GM23248 (cell line): ENCODE measurements at regions not wholly inside any gene's neighbourhood (a gene's known extent, or its start where the extent isn't known, plus 50 kb on each side); places are given as distances from the start of the nearest gene placed in this dataset.

Experiments used
- DNase-seq: peaks from one replicate; pipeline ENCODE4 v3.0.0-alpha.2; 2015
- H2AFZ ChIP-seq: fragments of 200-600 bp; sonication (generic); 2 replicates; pipeline ENCODE4 v1.6.1; 2016; ENCODE audit warnings: antibody characterized with exemption
- H3F3A ChIP-seq: fragments of 200-600 bp; sonication (generic); 2 replicates; pipeline ENCODE4 v1.6.1; 2016; ENCODE audit warnings: mild to moderate bottlenecking, antibody characterized with exemption, mixed run types; ENCODE audit not compliant: insufficient read depth
- H3K27ac ChIP-seq: fragments of 200-600 bp; sonication (generic); 2 replicates; pipeline ENCODE4 v1.5.1; 2016; ENCODE audit warnings: mild to moderate bottlenecking
- H3K27me3 ChIP-seq: fragments of 200-600 bp; sonication (generic); replicated peaks from 2 replicates; pipeline ENCODE4 v1.6.1; 2016; ENCODE audit warnings: mild to moderate bottlenecking; ENCODE audit not compliant: insufficient read depth
- H3K36me3 ChIP-seq: fragments of 200-600 bp; sonication (generic); 2 replicates; pipeline ENCODE4 v1.6.1; 2016; ENCODE audit warnings: low read depth, mild to moderate bottlenecking
- H3K4me1 ChIP-seq: fragments of 200-600 bp; sonication (generic); 2 replicates; pipeline ENCODE4 v1.6.1; 2016; ENCODE audit warnings: mild to moderate bottlenecking; ENCODE audit not compliant: insufficient read depth
- H3K4me2 ChIP-seq: fragments of 200-600 bp; sonication (generic); one replicate; pipeline ENCODE4 v1.6.1; 2016; ENCODE audit warnings: mild to moderate bottlenecking; ENCODE audit not compliant: unreplicated experiment
- H3K4me3 ChIP-seq: fragments of 200-600 bp; sonication (generic); 2 replicates; pipeline ENCODE4 v1.5.1; 2016; ENCODE audit warnings: mild to moderate bottlenecking
- H3K79me2 ChIP-seq: fragments of 200-600 bp; sonication (generic); 2 replicates; pipeline ENCODE4 v1.6.1; 2016; ENCODE audit warnings: mild to moderate bottlenecking; ENCODE audit not compliant: insufficient read depth
- H3K9ac ChIP-seq: fragments of 200-600 bp; sonication (generic); 2 replicates; pipeline ENCODE4 v1.6.1; 2016; ENCODE audit warnings: mild to moderate bottlenecking
- H3K9me2 ChIP-seq: fragments of 200-600 bp; sonication (generic); 2 replicates; pipeline ENCODE4 v1.6.1; 2016; ENCODE audit warnings: mixed run types, mild to moderate bottlenecking, moderate library complexity; ENCODE audit not compliant: insufficient read depth
- H3K9me3 ChIP-seq: fragments of 200-600 bp; sonication (generic); one replicate; pipeline ENCODE4 v1.6.1; 2017; ENCODE audit warnings: low read depth
- H4K20me1 ChIP-seq: fragments of 200-600 bp; sonication (generic); 2 replicates; pipeline ENCODE4 v1.6.0; 2016; ENCODE audit not compliant: insufficient read depth
- EZH2 ChIP-seq: fragments of 200-600 bp; sonication (generic); IDR thresholded peaks from 2 replicates; pipeline ENCODE4 v1.6.1; 2018; ENCODE audit warnings: antibody characterized with exemption, mild to moderate bottlenecking; ENCODE audit not compliant: insufficient read depth, poor library complexity, severe bottlenecking
- EZH2phosphoT487 ChIP-seq: fragments of 200-600 bp; sonication (generic); IDR thresholded peaks from 2 replicates; pipeline ENCODE4 v1.6.1; 2018; ENCODE audit warnings: antibody characterized with exemption, moderate library complexity, mild to moderate bottlenecking, low read depth; ENCODE audit not compliant: insufficient read depth
- WGBS, 2 experiments: methylation state at CpG; one replicate each; pipeline ENCODE4 v1.1.6; 2015 to 2017; ENCODE audit warnings: low lambda C conversion rate in 2 of 2, low coverage in 1 of 2; ENCODE audit errors: missing lambda C conversion rate in 2 of 2; 5-methylcytosine and 5-hydroxymethylcytosine counted together
- in situ Hi-C: fragments of 300-500 bp; cut with MboI; formaldehyde crosslinking; loops from 2 replicates; pipeline ENCODE4 v1.15.0; 2020

DNA sequence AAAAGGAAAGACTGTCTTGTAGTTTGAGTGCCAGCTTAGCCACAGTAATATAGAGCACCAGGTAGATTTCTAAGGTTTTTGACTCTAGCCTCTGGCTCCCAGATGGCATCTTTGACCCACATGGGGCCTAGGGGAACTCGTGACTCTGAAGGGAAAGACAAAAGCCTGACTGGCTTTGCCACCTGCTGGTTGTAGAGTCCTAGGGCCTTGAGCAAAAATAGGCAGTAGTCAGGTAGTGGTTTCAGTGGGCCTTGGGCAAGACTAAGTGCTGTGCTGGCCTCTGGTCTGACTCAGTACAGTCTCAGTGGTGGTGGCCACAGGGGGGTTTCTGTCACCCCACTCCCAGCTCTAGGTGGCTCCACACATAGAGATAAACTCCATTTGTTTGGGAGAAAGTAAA is 349.4 kb downstream of the FAM181B start:
- H3K4me1 ChIP-seq: no peaks in the 10 kb centered on the region
- WGBS, 2 experiments: 0% methylated on average over 1 of the region's 1 CpG
- no peaks in the 10 kb centered on the region for H4K20me1 ChIP-seq
- TF ChIP-seq EZH2phosphoT487 (no peak), EZH2 (no peak)
- in situ Hi-C loops: no loop called here
- H3K4me2 ChIP-seq: no peak overlapping the region
- DNase-seq: no peak
- no peak overlapping the region for H3K27ac ChIP-seq
- no peak overlapping the region for H2AFZ ChIP-seq
- H3K36me3 ChIP-seq: no peaks in the 10 kb centered on the region
- no peaks in the 10 kb centered on the region for H3F3A ChIP-seq
- no peaks in the 10 kb centered on the region for H3K79me2 ChIP-seq
- no peaks in the 10 kb centered on the region for H3K9me3 ChIP-seq
- H3K27me3 ChIP-seq: no peaks in the 10 kb centered on the region
- no peaks in the 10 kb centered on the region for H3K9me2 ChIP-seq
- no peak overlapping the region for H3K9ac ChIP-seq
- H3K4me3 ChIP-seq: no peak overlapping the region

DNA sequence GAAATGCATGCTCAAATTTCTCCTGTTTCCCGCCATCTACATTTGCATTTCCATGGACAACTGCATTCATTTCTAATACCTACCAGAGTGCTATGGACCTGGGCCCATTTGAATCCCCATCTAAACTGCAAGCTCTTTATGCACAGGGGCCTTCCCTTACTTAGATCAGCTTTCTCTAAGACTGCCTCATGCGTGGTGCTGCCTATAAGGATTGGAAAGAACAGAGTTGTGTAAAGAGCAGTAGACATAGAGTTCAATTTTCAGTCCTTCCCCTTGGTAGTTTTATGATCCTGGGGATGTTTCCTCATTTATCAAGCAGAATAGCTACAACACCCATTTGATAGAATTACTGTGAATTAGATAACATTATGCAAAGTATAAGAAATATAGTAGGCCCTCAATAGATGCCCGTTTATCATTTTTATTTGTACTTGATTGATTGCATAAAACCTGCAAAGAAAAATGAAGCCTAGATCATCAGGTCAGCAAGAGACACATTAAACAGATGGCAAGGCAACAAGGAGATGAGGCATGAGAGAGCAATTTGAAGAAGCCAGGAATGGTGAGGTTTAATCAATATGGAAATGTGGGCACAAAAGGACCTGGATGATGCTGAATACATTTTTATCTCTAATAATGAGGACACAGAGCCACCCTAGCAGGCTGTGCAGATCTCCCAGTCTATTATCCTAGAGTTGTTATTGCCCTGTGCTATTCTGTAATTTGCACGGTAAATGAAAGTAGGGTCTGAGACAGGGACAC is 359.7 kb downstream of the FAM181B start:
- WGBS, 2 experiments: 39 to 45% methylated on average over 4 of the region's 4 CpGs
- Histone ChIP-seq H3K9ac (no peak overlapping the region), H3K79me2 (no peaks in the 10 kb centered on the region), H2AFZ (no peak overlapping the region), H3K4me3 (no peak overlapping the region), H4K20me1 (no peaks in the 10 kb centered on the region), H3F3A (no peaks in the 10 kb centered on the region), H3K9me2 (no peaks in the 10 kb centered on the region), H3K36me3 (no peaks in the 10 kb centered on the region), H3K4me2 (no peak overlapping the region), H3K4me1 (no peaks in the 10 kb centered on the region), H3K9me3 (no peaks in the 10 kb centered on the region), H3K27ac (no peak overlapping the region), H3K27me3 (no peaks in the 10 kb centered on the region)
- in situ Hi-C loops: no loop called here
- DNase-seq: no peak
- TF ChIP-seq EZH2phosphoT487: no peak
- TF ChIP-seq EZH2: no peak

DNA sequence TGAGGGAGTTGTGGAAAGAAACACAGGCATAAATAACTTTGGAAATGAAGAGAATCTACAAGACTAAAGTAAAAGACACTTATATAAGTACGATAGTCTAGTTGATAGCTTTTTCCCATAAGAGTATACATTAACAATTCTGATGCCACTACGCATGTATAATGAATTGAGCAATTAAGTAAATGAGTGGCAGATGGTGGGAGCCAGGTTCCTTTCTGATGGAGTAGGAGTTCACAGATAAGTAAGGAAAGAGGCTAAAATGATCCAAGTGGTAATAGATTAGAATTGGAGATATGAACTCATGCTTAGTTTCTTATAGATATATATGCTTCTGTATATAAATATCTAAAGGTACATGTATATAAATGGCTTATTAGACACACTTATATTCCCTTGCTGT is 368.3 kb downstream of the FAM181B start:
- H3K79me2 ChIP-seq: no peaks in the 10 kb centered on the region
- in situ Hi-C loops: no loop called here

DNA sequence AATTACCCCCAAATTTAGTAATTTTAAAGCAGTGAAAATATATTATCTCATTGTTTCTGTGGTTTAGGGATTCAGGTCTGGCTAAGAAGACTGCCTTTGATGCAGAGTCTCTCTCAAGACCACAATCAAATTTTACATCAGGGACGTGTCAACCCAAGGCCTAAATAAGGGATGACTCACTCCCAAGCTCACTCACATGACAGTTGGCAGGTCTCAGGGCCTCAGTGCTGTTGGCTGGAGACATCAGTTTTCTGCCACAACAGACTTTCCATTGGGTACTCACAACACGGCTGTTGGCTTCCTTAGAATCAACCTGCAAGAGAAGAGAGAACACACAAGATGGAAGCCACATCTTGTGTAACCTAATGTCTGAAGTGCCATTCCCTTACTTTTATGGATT is 377.3 kb downstream of the FAM181B start:
- H3K27me3 ChIP-seq: no peaks in the 10 kb centered on the region
- no peaks in the 10 kb centered on the region for H3K9me2 ChIP-seq
- TF ChIP-seq EZH2phosphoT487 (no peak), EZH2 (no peak)
- in situ Hi-C loops: no loop called here
- no peak overlapping the region for H3K27ac ChIP-seq
- H3K4me1 ChIP-seq: no peaks in the 10 kb centered on the region
- H2AFZ ChIP-seq: no peak overlapping the region
- no peaks in the 10 kb centered on the region for H3K79me2 ChIP-seq
- H3K9me3 ChIP-seq: no peaks in the 10 kb centered on the region
- no peaks in the 10 kb centered on the region for H3K36me3 ChIP-seq
- H3F3A ChIP-seq: no peaks in the 10 kb centered on the region
- 11 to 12% methylated on average over 2 of the region's 2 CpGs for WGBS, 2 experiments
- H3K4me2 ChIP-seq: no peak overlapping the region
- H3K9ac ChIP-seq: no peak overlapping the region
- H3K4me3 ChIP-seq: no peak overlapping the region
- DNase-seq: no peak
- no peaks in the 10 kb centered on the region for H4K20me1 ChIP-seq

More for the DNA sequence above, 368.3 kb downstream of the FAM181B start:
- H3K27me3 ChIP-seq: no peaks in the 10 kb centered on the region
- no peak for TF ChIP-seq EZH2
- no peak for TF ChIP-seq EZH2phosphoT487
- H3K9ac ChIP-seq: no peak overlapping the region
- no peak for DNase-seq
- H3K27ac ChIP-seq: no peak overlapping the region
- H3K4me1 ChIP-seq: no peaks in the 10 kb centered on the region
- WGBS, 2 experiments: 18 to 23% methylated on average over 2 of the region's 2 CpGs
- no peaks in the 10 kb centered on the region for H3K9me2 ChIP-seq
- no peaks in the 10 kb centered on the region for H3K9me3 ChIP-seq
- H3F3A ChIP-seq: no peaks in the 10 kb centered on the region
- H3K4me3 ChIP-seq: no peak overlapping the region
- no peaks in the 10 kb centered on the region for H4K20me1 ChIP-seq
- H2AFZ ChIP-seq: no peak overlapping the region
- H3K4me2 ChIP-seq: no peak overlapping the region
- no peaks in the 10 kb centered on the region for H3K36me3 ChIP-seq

DNA sequence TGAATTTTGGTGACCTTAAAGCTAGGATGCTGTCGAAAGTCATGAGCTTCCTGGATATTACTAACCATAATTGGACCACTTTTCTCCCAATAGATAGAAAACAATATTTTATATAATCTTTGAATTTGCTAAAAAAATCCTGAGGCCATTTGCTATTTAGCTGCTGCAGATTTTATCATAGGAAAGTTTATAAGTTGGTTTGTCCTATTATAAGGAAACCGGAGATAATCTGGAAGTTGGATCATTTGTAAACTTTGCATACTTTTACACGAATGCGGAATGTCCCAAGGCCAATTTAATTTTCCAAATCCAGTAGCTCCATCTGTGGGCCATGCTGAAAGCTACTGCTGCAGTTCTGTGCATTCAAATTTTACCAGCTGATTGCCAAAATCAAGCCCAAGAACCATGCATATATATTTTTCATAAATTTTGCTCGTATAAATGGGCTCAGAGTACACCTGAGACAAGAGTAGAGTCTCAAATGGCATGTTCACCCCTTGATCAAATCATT is 378.3 kb downstream of the FAM181B start:
- Histone ChIP-seq H3K4me1 (no peaks in the 10 kb centered on the region), H3K79me2 (no peaks in the 10 kb centered on the region), H3K4me3 (no peak overlapping the region), H3K9me3 (no peaks in the 10 kb centered on the region), H3K4me2 (no peak overlapping the region), H3K9me2 (no peaks in the 10 kb centered on the region), H3F3A (no peaks in the 10 kb centered on the region), H3K27ac (no peak overlapping the region), H3K27me3 (no peaks in the 10 kb centered on the region), H3K9ac (no peak overlapping the region), H3K36me3 (no peaks in the 10 kb centered on the region), H2AFZ (no peak overlapping the region), H4K20me1 (no peaks in the 10 kb centered on the region; the same call in 1 of the 2 replicates)
- in situ Hi-C loops: no loop called here
- DNase-seq: no peak
- WGBS, 2 experiments: 26 to 34% methylated on average over 5 of the region's 5 CpGs
- TF ChIP-seq EZH2phosphoT487 (no peak), EZH2 (no peak)
